ENCODE measurements at regions not wholly inside any gene's neighbourhood (a gene's known extent, or its start where the extent isn't known, plus 50 kb on each side); places are given as distances from the start of the nearest gene placed in this dataset.
"Not testable (repeated sequence)": the region's sequence is repeated elsewhere in the genome, so short reads cannot be mapped to it uniquely, and the experiment has no call there.

DNA sequence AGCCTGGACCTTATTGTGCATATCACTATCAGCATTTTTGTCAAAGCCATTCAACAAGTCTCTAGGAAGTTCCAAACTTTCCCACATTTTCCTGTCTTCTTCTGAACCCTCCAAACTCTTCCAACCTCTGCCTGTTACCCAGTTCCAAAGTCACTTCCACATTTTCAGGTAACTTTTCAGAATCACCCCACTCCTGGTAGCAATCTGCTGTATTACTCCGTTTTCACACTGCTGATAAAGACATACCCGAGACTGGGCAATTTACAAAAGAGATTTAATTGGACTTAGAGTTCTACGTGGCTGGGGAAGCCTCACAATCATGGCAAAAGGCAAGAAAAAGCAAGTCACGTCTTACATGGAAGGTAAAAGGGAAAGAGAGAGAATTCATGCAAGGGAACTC lies 293.4 kb downstream of the C11orf87 start:
- H3K4me3 ChIP-seq (ENCODE audit: low read length); H3K27me3 ChIP-seq (ENCODE audit: control insufficient read depth, insufficient read depth); intact Hi-C loops (cut with DNase I); H3K9me3 ChIP-seq (ENCODE audit: control insufficient read depth, low read length); H3K27ac ChIP-seq (ENCODE audit: low read length); ATAC-seq; H3K4me1 ChIP-seq (ENCODE audit: control insufficient read depth, insufficient read depth, low read length); DNase-seq: not testable (repeated sequence)
- WGBS = 71% methylated on average over 4 of the region's 4 CpGs

DNA sequence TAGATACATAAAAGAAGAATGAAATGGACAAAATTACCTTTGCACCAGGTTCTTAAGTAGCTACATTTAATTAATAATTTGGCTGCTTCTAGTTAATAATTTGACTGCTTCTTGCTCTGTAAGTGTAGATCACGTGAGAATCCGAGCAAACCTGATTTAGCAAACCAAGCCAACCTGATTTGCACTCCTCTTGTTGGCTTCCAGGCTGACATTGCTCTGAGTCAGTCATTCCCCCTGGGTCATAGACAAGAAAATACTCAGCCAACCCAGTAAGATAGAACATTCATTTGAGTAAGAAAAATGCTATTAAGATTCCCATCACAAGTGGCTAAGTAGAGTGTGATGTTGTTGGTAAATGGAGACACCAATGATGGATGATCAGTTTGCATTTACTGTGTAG lies 304.1 kb downstream of the C11orf87 start:
- H3K4me1 ChIP-seq (ENCODE audit: control insufficient read depth, insufficient read depth, low read length) = no peaks in the 10 kb centered on the region
- no peaks in the 10 kb centered on the region for H3K27me3 ChIP-seq (ENCODE audit: control insufficient read depth, insufficient read depth)
- no peak overlapping the region for H3K4me3 ChIP-seq (ENCODE audit: low read length)
- 61% methylated on average over 2 of the region's 2 CpGs for WGBS
- no peak for ATAC-seq
- intact Hi-C loops (cut with DNase I) = no loop called here
- no peaks in the 10 kb centered on the region for H3K9me3 ChIP-seq (ENCODE audit: control insufficient read depth, low read length)
- H3K27ac ChIP-seq (ENCODE audit: low read length) = no peak overlapping the region
- no peak for DNase-seq

GRCh38 chr11:109728056-109728455 lies 306.1 kb downstream of the C11orf87 start:
- H3K4me3 ChIP-seq (ENCODE audit: low read length) = no peak overlapping the region
- 91% methylated on average over 1 of the region's 1 CpG for WGBS
- intact Hi-C loops (cut with DNase I) = no loop called here
- H3K27me3 ChIP-seq (ENCODE audit: control insufficient read depth, insufficient read depth) = no peaks in the 10 kb centered on the region
- H3K9me3 ChIP-seq (ENCODE audit: control insufficient read depth, low read length) = no peaks in the 10 kb centered on the region
- H3K27ac ChIP-seq (ENCODE audit: low read length) = no peak overlapping the region
- no peaks in the 10 kb centered on the region for H3K4me1 ChIP-seq (ENCODE audit: control insufficient read depth, insufficient read depth, low read length)
- no peak for ATAC-seq
- no peak for DNase-seq

DNA sequence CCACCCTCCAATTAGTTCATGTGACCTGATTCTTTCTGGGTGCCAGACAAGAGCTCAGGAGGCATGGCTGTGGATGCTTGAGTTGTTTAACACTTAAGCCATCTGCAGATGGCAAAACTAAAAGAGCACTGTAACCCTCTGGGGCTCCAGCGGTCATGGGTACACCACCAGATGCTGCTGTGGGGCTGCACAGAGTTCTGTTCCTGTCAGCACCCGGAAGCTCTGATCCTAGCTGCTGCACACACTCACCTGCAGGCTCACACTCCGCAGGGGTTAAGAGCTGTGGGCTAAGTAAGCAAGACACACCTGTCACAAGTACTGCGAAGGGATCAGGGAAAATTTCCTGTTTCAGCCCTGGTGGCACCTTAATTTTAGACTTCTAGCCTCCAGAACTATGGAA lies 307.8 kb downstream of the C11orf87 start:
- peak in 1 of 2 donors; percentile 14 for ATAC-seq
- Histone ChIP-seq H3K9me3 (ENCODE audit: control insufficient read depth, low read length) (no peaks in the 10 kb centered on the region), H3K27ac (ENCODE audit: low read length) (no peak overlapping the region), H3K27me3 (ENCODE audit: control insufficient read depth, insufficient read depth) (no peaks in the 10 kb centered on the region), H3K4me3 (ENCODE audit: low read length) (no peak overlapping the region), H3K4me1 (ENCODE audit: control insufficient read depth, insufficient read depth, low read length) (no peaks in the 10 kb centered on the region)
- DNase-seq = no peak
- intact Hi-C loops (cut with DNase I) = no loop called here
- WGBS = 78% methylated on average over 4 of the region's 4 CpGs

DNA sequence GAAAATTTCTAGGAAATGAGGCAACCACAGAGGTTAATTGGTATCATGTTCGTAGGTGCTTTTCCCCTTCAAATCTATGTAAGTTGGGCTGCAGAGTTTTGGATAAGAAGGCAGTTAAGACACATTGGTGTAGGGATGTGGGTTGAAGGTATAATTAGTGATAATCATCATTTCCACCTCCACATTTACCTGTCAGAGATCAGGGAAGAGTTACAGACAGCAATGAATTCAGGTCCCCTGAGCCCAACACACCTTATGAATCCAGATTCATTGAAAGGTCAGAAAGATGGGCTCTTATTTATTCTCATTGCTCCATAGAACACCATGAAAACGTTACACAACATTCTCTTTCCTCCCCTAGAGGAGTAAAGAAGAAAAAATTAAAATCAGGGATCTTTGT lies 308.7 kb downstream of the C11orf87 start:
- intact Hi-C loops (cut with DNase I) = no loop called here
- DNase-seq = no peak
- 63% methylated on average over 2 of the region's 2 CpGs for WGBS
- Histone ChIP-seq H3K27ac (ENCODE audit: low read length) (no peak overlapping the region), H3K9me3 (ENCODE audit: control insufficient read depth, low read length) (no peaks in the 10 kb centered on the region), H3K4me3 (ENCODE audit: low read length) (no peak overlapping the region), H3K27me3 (ENCODE audit: control insufficient read depth, insufficient read depth) (no peaks in the 10 kb centered on the region), H3K4me1 (ENCODE audit: control insufficient read depth, insufficient read depth, low read length) (no peaks in the 10 kb centered on the region)
- ATAC-seq = no peak

- DNase-seq = no peak
- no peaks in the 10 kb centered on the region for H3K9me3 ChIP-seq (ENCODE audit: control insufficient read depth, low read length)
- no peak for ATAC-seq
- WGBS = 89% methylated on average over 4 of the region's 4 CpGs
- H3K27me3 ChIP-seq (ENCODE audit: control insufficient read depth, insufficient read depth) = no peaks in the 10 kb centered on the region
- intact Hi-C loops (cut with DNase I) = no loop called here
- H3K4me3 ChIP-seq (ENCODE audit: low read length) = no peak overlapping the region
- no peak overlapping the region for H3K27ac ChIP-seq (ENCODE audit: low read length)
- no peaks in the 10 kb centered on the region for H3K4me1 ChIP-seq (ENCODE audit: control insufficient read depth, insufficient read depth, low read length)
Measured at GRCh38 chr11:109731451-109731850, 309.5 kb downstream of the C11orf87 start.

- H3K9me3 ChIP-seq (ENCODE audit: control insufficient read depth, low read length) = no peaks in the 10 kb centered on the region
- WGBS = 95% methylated on average over 1 of the region's 1 CpG
- no peak for DNase-seq
- intact Hi-C loops (cut with DNase I) = no loop called here
- no peaks in the 10 kb centered on the region for H3K27me3 ChIP-seq (ENCODE audit: control insufficient read depth, insufficient read depth)
- H3K27ac ChIP-seq (ENCODE audit: low read length) = no peak overlapping the region
- no peaks in the 10 kb centered on the region for H3K4me1 ChIP-seq (ENCODE audit: control insufficient read depth, insufficient read depth, low read length)
- no peak for ATAC-seq
- H3K4me3 ChIP-seq (ENCODE audit: low read length) = no peak overlapping the region
Measured at GRCh38 chr11:109733245-109733644, 311.3 kb downstream of the C11orf87 start.

DNA sequence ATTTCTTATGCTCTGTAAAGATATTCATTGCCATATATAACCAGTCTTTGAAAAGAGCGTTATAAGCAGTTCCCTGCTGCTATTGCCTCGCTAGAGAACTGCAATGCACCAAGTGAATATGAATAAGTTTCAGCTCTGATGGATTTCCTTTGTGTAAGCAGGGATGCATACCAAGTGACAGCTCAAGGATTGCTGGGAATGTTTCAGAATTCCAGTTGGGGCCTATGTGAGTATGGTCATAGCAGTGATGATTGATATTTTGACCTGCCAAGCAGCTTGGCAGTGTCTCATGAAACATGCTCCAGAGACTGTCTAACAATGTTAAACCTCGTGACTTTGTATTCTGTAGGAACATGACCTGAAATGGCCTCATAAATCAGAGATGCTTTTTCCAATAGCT lies 312.6 kb downstream of the C11orf87 start:
- WGBS = 44% methylated on average over 3 of the region's 3 CpGs
- no peak overlapping the region for H3K27ac ChIP-seq (ENCODE audit: low read length)
- ATAC-seq (peak in 1 of 2 donors; percentile 50), DNase-seq (no peak)
- intact Hi-C loops (cut with DNase I) = no loop called here
- no peaks in the 10 kb centered on the region for H3K4me1 ChIP-seq (ENCODE audit: control insufficient read depth, insufficient read depth, low read length)
- no peak overlapping the region for H3K4me3 ChIP-seq (ENCODE audit: low read length)
- no peaks in the 10 kb centered on the region for H3K9me3 ChIP-seq (ENCODE audit: control insufficient read depth, low read length)
- no peaks in the 10 kb centered on the region for H3K27me3 ChIP-seq (ENCODE audit: control insufficient read depth, insufficient read depth)

DNA sequence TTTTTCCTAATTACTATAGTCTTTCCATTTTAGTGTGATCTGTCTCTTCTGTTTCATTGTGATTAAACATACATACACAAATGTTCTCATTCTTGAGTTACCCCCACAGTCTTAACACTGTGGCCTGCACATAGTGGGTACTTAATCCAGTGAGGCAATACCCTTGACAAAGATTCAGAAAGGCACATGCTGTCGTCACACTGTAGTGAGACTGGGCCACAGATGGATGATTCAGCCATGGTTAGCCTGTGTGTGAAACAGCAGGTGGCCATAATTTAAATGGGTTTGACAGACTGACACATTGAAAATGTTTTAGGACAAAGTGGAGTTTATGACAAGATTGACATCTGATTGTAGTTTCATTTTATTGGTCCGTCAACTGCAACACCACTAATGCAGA lies 313.1 kb downstream of the C11orf87 start:
- Histone ChIP-seq H3K9me3 (ENCODE audit: control insufficient read depth, low read length) (no peaks in the 10 kb centered on the region), H3K4me1 (ENCODE audit: control insufficient read depth, insufficient read depth, low read length) (no peaks in the 10 kb centered on the region), H3K4me3 (ENCODE audit: low read length) (no peak overlapping the region), H3K27ac (ENCODE audit: low read length) (no peak overlapping the region), H3K27me3 (ENCODE audit: control insufficient read depth, insufficient read depth) (no peaks in the 10 kb centered on the region)
- WGBS = 86% methylated on average over 2 of the region's 2 CpGs
- ATAC-seq (no peak), DNase-seq (no peak)
- intact Hi-C loops (cut with DNase I) = no loop called here

- H3K4me3 ChIP-seq (ENCODE audit: low read length) = no peak overlapping the region
- intact Hi-C loops (cut with DNase I) = no loop called here
- H3K9me3 ChIP-seq (ENCODE audit: control insufficient read depth, low read length) = no peaks in the 10 kb centered on the region
- WGBS = 31% methylated on average over 2 of the region's 2 CpGs
- no peak overlapping the region for H3K27ac ChIP-seq (ENCODE audit: low read length)
- no peaks in the 10 kb centered on the region for H3K27me3 ChIP-seq (ENCODE audit: control insufficient read depth, insufficient read depth)
- DNase-seq (no peak), ATAC-seq (no peak)
- H3K4me1 ChIP-seq (ENCODE audit: control insufficient read depth, insufficient read depth, low read length) = no peaks in the 10 kb centered on the region
Measured at GRCh38 chr11:109739379-109739778, 317.4 kb downstream of the C11orf87 start.

DNA sequence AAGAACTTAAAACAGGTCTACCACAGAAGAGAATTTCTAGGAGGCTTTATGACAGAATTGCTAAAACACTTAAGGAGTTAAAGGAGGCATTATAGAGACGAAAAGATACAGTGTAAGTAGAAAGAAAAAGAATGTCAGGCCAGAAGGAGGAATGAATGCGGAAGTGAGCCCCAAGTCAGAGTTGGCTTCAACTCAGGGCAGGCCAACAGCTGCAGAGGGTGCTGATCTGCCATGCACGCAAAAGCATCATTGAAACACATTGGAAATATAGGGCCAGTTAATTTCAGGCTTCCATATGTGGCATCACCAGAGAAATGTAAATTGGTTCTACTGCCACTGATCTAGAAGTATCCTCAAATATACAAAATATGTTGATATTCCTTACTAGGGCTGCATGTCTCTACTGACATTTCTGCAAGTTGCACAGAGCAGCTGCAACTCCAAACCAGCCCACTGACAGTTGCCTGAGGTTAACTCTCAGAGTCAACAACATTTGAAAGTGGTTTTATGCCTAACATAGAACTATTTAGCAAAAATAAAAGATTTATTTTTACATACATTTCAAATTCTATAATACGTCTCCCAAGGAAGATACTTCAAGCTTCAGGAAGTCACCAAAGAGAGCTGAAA lies 324.1 kb downstream of the C11orf87 start:
- intact Hi-C loops (cut with DNase I) = no loop called here
- H3K27me3 ChIP-seq (ENCODE audit: control insufficient read depth, insufficient read depth) = no peaks in the 10 kb centered on the region
- no peaks in the 10 kb centered on the region for H3K4me1 ChIP-seq (ENCODE audit: control insufficient read depth, insufficient read depth, low read length)
- ATAC-seq = no peak
- no peak for DNase-seq
- H3K27ac ChIP-seq (ENCODE audit: low read length) = no peak overlapping the region
- WGBS = 75% methylated on average over 4 of the region's 4 CpGs
- no peak overlapping the region for H3K4me3 ChIP-seq (ENCODE audit: low read length)
- H3K9me3 ChIP-seq (ENCODE audit: control insufficient read depth, low read length) = no peaks in the 10 kb centered on the region

GRCh38 chr11:109747839-109748238 lies 325.8 kb downstream of the C11orf87 start:
- no peak overlapping the region for H3K4me3 ChIP-seq (ENCODE audit: low read length)
- H3K27me3 ChIP-seq (ENCODE audit: control insufficient read depth, insufficient read depth) = no peaks in the 10 kb centered on the region
- 84% methylated on average over 7 of the region's 7 CpGs for WGBS
- no peaks in the 10 kb centered on the region for H3K9me3 ChIP-seq (ENCODE audit: control insufficient read depth, low read length)
- H3K27ac ChIP-seq (ENCODE audit: low read length) = no peak overlapping the region
- intact Hi-C loops (cut with DNase I) = no loop called here
- peak in 1 of 3 donors; percentile 15 for DNase-seq
- no peaks in the 10 kb centered on the region for H3K4me1 ChIP-seq (ENCODE audit: control insufficient read depth, insufficient read depth, low read length)
- ATAC-seq = peak in 1 of 2 donors; percentile 62

Measured in right cardiac atrium (tissue), 5 donors.